Retinal pigment epithelial cell (primary cell): ENCODE measurements at regions not wholly inside any gene's neighbourhood (a gene's known extent, or its start where the extent isn't known, plus 50 kb on each side); places are given as distances from the start of the nearest gene placed in this dataset.

Experiments used
- DNase-seq: peaks from one replicate; pipeline ENCODE4 v3.0.0-alpha.2; 2010; ENCODE audit warnings: low read depth
- H3K4me3 ChIP-seq: 2 replicates; pipeline ENCODE4 v1.5.1; 2011; ENCODE audit warnings: mild to moderate bottlenecking, low read length, control low read depth, moderate library complexity
- TF ChIP-seq, protein P1 (sequence below): conservative IDR thresholded peaks from 2 replicates; pipeline ENCODE4 v1.5.1; 2011; ENCODE audit warnings: low read depth, low read length, control low read depth, inconsistent platforms

DNA sequence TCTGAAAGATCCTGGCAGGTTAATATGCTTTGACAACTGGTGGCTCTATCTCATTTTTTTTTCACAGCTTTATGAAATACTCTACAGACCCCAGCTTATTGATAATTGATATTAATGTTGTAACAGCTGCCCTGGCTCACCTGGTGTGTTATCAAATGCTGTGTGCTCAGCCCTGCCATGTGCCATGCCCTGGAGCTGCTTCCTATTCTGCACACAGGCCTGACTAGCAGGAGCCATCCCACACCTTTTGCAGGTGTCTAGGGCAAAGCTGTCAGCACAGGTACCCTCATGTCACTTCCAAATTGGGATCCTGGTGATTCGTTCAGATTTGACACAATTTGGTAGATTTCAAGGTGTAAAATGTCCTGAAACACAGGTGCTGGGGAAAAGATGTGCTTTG, 254.6 kb upstream of the MAN1A1 start:
- TF ChIP-seq, protein P1, sequence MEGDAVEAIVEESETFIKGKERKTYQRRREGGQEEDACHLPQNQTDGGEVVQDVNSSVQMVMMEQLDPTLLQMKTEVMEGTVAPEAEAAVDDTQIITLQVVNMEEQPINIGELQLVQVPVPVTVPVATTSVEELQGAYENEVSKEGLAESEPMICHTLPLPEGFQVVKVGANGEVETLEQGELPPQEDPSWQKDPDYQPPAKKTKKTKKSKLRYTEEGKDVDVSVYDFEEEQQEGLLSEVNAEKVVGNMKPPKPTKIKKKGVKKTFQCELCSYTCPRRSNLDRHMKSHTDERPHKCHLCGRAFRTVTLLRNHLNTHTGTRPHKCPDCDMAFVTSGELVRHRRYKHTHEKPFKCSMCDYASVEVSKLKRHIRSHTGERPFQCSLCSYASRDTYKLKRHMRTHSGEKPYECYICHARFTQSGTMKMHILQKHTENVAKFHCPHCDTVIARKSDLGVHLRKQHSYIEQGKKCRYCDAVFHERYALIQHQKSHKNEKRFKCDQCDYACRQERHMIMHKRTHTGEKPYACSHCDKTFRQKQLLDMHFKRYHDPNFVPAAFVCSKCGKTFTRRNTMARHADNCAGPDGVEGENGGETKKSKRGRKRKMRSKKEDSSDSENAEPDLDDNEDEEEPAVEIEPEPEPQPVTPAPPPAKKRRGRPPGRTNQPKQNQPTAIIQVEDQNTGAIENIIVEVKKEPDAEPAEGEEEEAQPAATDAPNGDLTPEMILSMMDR = no peak
- no peak overlapping the region for H3K4me3 ChIP-seq
- DNase-seq = no peak

DNA sequence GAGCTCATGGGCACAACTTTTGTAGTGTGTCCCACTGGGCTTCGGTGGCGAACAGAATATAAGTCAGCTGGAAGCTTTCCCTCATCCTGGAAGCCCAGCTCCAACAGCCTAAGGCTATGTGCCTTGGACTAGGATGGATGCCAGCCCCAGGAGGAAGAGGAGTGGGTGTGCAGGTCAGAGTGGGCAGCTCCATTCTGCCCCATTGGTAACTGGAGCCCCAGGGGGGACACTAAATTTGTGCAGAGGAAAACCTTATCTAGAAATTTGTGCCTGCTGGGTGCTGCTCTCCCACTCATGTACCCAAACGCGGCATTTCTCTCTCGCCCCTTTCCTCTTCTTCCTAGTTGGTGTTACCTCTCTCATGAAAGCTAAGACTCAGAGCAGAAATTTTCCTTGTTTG, 253.9 kb upstream of the MAN1A1 start:
- no peak overlapping the region for H3K4me3 ChIP-seq
- DNase-seq = no peak
- TF ChIP-seq, protein P1 = no peak

DNA sequence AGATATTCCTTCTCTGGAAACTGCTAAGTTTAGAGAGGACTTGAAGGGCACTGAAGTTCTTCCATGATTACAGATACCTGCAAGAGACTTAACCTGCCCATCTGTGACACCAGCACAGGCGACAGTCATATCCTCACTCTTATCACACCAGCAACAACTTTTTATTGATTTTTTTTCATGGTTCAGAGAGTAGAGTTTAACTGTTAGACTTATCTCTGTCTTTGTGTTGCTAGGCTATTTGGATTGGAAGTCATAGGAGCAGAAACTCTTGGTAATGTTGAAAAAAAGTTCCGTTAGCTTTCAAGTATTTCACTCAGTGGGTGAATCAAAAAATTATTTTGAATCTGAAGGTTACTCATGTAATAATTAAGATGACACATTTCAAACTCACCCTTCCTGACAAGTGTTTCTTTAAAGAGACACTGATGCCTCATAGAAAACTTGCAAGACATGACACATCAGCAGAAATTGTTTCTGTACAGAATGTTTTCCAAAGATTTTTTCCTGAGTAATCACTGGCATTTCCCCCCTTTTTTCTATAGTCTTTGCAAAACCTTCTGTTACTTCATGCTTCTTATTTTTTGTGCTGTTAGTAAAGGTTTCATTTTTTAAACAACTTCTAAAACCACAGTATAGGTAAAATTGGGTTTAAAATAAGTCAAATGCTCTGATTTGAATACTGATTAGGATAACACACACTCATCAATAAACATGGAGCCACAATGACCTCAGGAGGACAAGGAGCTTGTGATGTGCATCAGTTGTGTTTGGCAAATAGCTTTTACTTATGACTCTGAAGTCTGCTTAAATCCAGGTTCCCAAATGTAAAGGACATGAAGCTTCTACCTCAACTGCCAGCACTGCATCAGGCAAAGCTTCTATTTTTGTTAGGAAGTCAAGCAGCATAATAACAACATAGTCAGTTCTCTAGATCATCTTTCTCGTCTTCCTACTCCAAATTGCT, 252.9 kb upstream of the MAN1A1 start:
- DNase-seq = no peak
- TF ChIP-seq, protein P1 = no peak
- H3K4me3 ChIP-seq = no peak overlapping the region

DNA sequence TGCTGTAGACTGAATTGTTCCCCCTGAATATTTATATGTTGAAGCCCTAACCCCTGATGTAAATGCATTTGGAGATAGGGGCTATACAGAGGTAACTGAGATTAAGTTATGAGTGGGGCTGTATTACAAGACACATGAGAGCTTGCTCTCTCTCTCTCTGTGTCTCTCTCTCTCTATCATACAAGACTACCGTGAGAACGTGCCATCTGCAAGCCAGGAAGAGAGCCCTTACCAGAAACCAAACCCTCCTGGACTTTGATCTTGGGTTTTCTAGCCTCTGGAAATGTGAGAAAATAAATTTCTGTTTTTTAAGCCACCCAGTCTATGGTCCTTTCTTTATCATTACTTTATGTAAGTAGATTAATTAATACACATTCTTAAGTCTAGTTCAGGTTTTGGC, 249.3 kb upstream of the MAN1A1 start:
- DNase-seq = no peak
- TF ChIP-seq, protein P1 = no peak
- H3K4me3 ChIP-seq = no peak overlapping the region

DNA sequence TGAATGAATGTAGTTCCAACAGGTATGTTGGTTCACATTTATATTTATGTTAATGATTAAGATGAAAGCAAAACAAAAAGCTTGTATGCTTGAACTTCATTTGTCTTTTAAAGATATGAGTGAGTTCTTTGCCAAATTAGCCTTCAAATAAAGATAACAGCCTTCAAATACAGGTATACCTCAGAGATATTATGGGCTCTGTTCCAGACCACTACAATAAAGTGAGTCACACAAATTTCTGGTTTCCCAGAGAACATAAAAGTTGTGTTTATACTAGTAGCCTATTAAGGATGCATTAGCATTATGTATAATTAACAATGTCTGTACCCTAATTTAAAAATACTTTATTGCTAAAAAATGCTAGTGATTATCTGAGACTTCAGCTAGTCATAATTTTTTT, 245.3 kb upstream of the MAN1A1 start:
- TF ChIP-seq, protein P1 = no peak
- DNase-seq = no peak
- no peak overlapping the region for H3K4me3 ChIP-seq

DNA sequence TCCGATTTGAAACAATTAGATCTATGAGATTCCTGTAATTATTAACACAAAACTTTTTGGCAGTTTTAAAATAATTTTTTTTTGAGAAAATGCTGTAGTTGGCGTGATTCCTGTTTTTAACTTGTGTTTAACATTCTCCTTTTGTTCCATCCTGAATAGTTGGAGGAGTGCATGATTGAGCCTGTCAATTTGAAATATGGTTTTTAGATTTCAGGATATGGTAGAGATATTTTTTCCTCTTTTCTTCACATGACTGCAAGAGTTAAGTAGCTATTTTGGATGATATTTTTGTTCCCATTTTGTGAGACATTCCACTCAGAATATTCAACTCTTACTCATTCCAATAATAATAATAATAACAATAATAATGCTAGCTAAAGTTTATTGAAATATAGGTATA, 241.7 kb upstream of the MAN1A1 start:
- TF ChIP-seq, protein P1 = no peak
- no peak overlapping the region for H3K4me3 ChIP-seq
- DNase-seq = no peak

DNA sequence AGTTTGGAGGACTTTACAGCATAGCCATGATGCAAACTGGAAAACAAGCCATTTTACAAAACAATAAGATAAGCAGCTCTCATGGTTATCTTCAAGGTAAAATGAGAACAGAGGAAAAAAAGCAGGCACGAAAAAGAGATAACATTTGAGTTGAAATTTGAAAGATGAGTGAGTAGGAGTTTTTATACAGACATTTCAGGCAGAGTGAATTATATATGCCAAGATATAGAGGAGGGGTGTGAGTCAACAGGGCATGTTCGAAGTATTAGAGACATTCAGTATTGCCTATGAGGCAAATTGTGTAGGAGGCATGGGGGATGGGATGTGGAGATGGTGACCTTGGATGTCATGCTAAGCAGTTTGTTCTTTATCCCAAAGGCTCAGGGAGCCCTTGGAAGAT, 240.5 kb upstream of the MAN1A1 start:
- H3K4me3 ChIP-seq = no peak overlapping the region
- no peak for DNase-seq
- TF ChIP-seq, protein P1 = no peak
